GM12865 (cell line): ENCODE measurements at regions not wholly inside any gene's neighbourhood (a gene's known extent, or its start where the extent isn't known, plus 50 kb on each side); places are given as distances from the start of the nearest gene placed in this dataset.

Experiments used
- DNase-seq: peaks from one replicate; pipeline ENCODE4 v3.0.0; 2010; ENCODE audit warnings: low read depth
- H3K4me3 ChIP-seq: 2 replicates; pipeline ENCODE4 v1.5.1; 2011; ENCODE audit warnings: mild to moderate bottlenecking, low read depth, low read length, control low read depth
- TF ChIP-seq, protein P1 (sequence below): IDR thresholded peaks from 2 replicates; pipeline ENCODE4 v1.5.1; 2011; ENCODE audit warnings: low read length, control low read depth, low read depth, inconsistent platforms; ENCODE audit not compliant: insufficient read depth; ENCODE audit errors: missing control alignments

DNA sequence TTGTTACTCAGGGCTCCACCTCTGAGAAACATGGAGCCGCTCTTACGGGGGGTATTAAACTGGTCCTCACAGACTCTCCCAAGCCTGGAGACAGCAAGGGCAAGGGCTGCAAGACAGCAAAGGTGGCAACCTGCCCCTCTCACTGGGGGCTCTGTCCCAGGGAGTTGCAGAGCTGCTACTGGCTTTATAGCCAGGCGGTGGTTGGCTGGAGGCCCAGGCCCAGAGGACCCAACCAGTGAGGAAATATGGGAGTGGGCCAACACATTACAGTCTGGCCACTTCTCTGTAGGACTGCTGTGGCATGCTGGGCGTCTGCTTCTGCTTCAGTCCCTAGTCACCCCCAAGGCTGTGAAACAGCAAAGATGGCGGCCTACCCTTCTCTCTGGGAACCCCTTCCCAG is 597.2 kb downstream of the LRRC70 start:
- TF ChIP-seq, protein P1, sequence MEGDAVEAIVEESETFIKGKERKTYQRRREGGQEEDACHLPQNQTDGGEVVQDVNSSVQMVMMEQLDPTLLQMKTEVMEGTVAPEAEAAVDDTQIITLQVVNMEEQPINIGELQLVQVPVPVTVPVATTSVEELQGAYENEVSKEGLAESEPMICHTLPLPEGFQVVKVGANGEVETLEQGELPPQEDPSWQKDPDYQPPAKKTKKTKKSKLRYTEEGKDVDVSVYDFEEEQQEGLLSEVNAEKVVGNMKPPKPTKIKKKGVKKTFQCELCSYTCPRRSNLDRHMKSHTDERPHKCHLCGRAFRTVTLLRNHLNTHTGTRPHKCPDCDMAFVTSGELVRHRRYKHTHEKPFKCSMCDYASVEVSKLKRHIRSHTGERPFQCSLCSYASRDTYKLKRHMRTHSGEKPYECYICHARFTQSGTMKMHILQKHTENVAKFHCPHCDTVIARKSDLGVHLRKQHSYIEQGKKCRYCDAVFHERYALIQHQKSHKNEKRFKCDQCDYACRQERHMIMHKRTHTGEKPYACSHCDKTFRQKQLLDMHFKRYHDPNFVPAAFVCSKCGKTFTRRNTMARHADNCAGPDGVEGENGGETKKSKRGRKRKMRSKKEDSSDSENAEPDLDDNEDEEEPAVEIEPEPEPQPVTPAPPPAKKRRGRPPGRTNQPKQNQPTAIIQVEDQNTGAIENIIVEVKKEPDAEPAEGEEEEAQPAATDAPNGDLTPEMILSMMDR: no peak
- H3K4me3 ChIP-seq: no peak overlapping the region
- DNase-seq: no peak

DNA sequence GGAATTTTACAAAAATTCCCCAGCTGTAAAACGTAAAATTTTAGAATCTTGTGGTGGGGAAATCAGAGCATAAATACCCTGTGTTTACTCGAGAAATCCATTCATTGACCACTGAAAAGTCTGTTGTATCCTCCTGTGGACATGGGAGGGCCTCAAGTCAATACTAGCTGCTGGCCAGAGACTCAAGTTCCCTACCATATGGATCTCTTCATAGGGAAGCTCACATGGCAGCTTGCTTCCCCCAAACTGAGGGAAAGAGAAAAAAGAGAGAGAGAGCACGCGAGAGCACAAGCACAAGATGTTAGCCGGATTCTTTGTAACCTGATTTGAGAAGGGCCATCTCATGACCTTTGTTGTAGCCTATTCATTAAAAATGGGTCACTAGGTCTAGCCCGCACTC is 591.9 kb downstream of the LRRC70 start:
- TF ChIP-seq, protein P1: no peak
- no peak for DNase-seq
- no peak overlapping the region for H3K4me3 ChIP-seq

DNA sequence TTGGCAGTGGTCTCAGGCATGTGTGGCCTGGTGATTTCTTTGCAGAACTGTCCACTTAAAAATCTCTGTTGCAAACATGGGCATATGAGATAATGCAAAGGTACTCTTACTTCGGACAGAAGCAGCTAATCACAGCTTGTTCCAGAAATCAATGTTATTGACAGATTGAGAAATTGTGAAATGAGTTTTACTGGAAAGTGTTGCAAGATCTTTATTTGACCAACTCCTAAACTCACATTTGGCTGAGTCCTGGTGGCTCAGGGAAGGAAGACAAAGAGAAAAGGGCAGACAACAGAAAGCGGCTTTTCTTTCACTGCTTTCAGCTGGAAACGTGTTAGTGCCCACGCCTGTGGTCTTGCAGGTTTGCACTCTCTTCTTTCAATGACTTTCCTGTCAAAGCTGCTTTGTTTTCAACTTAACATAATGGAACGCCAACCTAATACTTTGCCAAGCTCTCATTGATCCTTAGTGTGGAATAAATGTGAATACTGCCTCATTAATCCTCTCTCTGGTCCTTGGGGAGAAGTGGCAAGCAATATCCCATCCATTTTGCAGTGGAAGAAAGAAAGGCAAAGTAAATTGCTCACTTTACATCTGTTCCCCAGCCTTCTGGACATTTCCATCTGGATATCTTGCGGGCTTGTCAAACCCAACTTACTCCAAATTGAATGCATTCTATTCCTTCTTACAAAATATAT is 586.4 kb downstream of the LRRC70 start:
- DNase-seq: no peak
- TF ChIP-seq, protein P1: no peak
- H3K4me3 ChIP-seq: no peak overlapping the region

DNA sequence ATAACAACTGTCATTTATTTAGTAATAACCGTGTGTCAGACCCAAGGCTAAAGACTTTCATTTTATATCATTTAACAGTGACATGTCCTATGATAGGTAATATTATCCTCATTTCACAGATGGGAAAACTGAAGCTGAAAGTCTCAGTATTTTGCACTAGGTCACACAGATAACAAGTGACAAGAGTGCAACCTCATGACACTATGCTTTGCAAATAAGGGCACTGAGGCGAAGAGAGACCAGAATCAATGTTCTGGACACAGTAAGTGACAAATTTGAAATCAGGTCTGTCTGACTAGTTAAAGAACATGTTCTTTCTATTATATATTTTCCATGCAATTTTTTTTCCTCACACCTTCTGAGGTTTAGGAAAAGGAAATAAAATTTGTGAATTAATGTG is 585.7 kb downstream of the LRRC70 start:
- TF ChIP-seq, protein P1: no peak
- no peak for DNase-seq
- H3K4me3 ChIP-seq: no peak overlapping the region

DNA sequence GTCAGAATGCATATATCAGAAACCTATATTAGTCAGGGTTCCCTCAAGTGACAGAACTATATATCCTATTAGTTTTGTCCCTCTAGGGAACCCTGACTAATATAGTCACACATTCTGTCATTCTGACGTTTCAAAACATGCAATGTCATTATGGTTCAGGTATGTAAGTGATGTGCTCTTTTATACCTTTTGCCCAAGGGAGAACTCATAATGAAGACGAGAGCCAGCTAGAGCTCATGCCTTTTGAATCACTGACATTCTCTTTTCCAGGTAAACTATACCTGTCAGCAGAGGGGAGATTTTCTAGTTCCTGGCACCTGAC is 576.7 kb downstream of the LRRC70 start:
- no peak for DNase-seq
- no peak overlapping the region for H3K4me3 ChIP-seq
- TF ChIP-seq, protein P1: no peak

DNA sequence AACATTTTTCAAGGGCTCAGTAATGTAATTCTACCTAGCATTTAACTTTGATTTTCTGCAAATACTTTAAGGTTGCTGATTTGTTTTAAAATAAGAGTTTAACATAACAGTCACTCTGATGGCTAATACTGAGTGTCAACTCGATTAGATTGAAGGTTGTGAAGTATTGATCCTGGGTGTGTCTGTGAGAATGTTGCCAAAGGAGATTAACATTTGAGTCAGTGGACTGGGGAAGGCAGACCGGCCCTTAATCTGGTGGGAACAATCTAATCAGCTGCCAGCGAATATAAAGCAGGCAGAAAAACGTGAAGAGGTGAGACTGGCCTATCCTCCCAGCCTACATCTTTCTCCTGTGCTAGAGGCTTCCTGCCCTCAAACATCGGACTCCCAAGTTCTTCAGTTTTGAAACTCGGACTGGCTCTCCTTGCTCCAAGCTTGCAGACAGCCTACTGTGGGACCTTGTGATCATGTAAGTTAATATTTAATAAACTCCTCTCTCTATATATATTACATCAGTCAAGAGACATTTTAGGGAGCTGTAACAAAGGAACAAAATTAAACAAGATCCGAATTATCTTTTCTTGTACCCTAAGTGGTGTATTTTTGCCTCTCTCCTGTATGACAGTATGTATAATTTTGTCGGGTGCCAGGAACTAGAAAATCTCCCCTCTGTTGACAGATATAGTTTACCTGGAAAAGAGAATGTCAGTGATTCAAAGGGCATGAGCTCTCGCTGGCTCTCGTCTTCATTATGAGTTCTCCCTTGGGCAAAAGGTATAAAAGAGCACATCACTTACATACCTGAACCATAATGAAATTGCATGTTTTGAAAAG is 576.1 kb downstream of the LRRC70 start:
- no peak overlapping the region for H3K4me3 ChIP-seq
- TF ChIP-seq, protein P1: no peak
- DNase-seq: no peak
